HuH-7 (cell line): ENCODE measurements at regions not wholly inside any gene's neighbourhood (a gene's known extent, or its start where the extent isn't known, plus 50 kb on each side); places are given as distances from the start of the nearest gene placed in this dataset.
A peak's percentile ranks its signal among the peaks of the same experiment; 100 is the strongest.

ENCODE experiments used
- DNase-seq: peaks from one replicate; pipeline ENCODE4 v3.0.0; 2011; ENCODE audit warnings: low spot score

GRCh38 chr7:13144673-13145072 lies 457.2 kb downstream of the ARL4A start:
- DNase-seq: no peak

GRCh38 chr7:13148548-13148947 lies 461.1 kb downstream of the ARL4A start:
- no peak for DNase-seq

GRCh38 chr7:13151978-13152377 lies 464.5 kb downstream of the ARL4A start:
- no peak for DNase-seq

- DNase-seq: no peak
These were observed 465.3 kb downstream of the ARL4A start for GRCh38 chr7:13152755-13153154.

- no peak for DNase-seq
These were observed 465.8 kb downstream of the ARL4A start for GRCh38 chr7:13153266-13153665.

GRCh38 chr7:13153742-13154141 lies 466.3 kb downstream of the ARL4A start:
- DNase-seq: no peak

- no peak for DNase-seq
These were observed 467.8 kb downstream of the ARL4A start for GRCh38 chr7:13155188-13155587.

- DNase-seq: no peak
These were observed 471.6 kb downstream of the ARL4A start for GRCh38 chr7:13159003-13159402.

GRCh38 chr7:13159467-13160184 lies 472.2 kb downstream of the ARL4A start:
- no peak for DNase-seq

GRCh38 chr7:13161125-13161524 lies 473.7 kb downstream of the ARL4A start:
- no peak for DNase-seq

GRCh38 chr7:13165854-13166253 lies 478.4 kb downstream of the ARL4A start:
- DNase-seq: no peak

- DNase-seq: no peak
These were observed 479.4 kb downstream of the ARL4A start for GRCh38 chr7:13166801-13167200.

- no peak for DNase-seq
These were observed 481.9 kb downstream of the ARL4A start for GRCh38 chr7:13169356-13169755.

GRCh38 chr7:13174991-13175390 lies 487.6 kb downstream of the ARL4A start:
- no peak for DNase-seq

GRCh38 chr7:13179011-13179582 lies 491.7 kb downstream of the ARL4A start:
- no peak for DNase-seq

- no peak for DNase-seq
These were observed 492.5 kb downstream of the ARL4A start for GRCh38 chr7:13179775-13180523.

- no peak for DNase-seq
These were observed 493.8 kb downstream of the ARL4A start for GRCh38 chr7:13181216-13181615.

GRCh38 chr7:13185139-13185538 lies 497.7 kb downstream of the ARL4A start:
- peak; percentile 52 for DNase-seq

- DNase-seq: no peak
These were observed 500.9 kb downstream of the ARL4A start for GRCh38 chr7:13188236-13188805.

- no peak for DNase-seq
These were observed 501.5 kb downstream of the ARL4A start for GRCh38 chr7:13188922-13189321.

GRCh38 chr7:13189668-13190067 lies 502.2 kb downstream of the ARL4A start:
- DNase-seq: no peak

GRCh38 chr7:13197501-13197900 lies 510.1 kb downstream of the ARL4A start:
- no peak for DNase-seq

- DNase-seq: no peak
These were observed 510.6 kb downstream of the ARL4A start for GRCh38 chr7:13198036-13198435.
